ENCODE measurements at regions not wholly inside any gene's neighbourhood (a gene's known extent, or its start where the extent isn't known, plus 50 kb on each side); places are given as distances from the start of the nearest gene placed in this dataset.

- Histone ChIP-seq H3K4me1 (ENCODE audit: insufficient read depth, low read length) (no peaks in the 10 kb centered on the region), H3K27me3 (ENCODE audit: insufficient read depth, low read length, poor library complexity) (no peaks in the 10 kb centered on the region)
- ATAC-seq (ENCODE audit: insufficient read depth, low read depth): no peak
Observed at GRCh38 chr20:48247961-48248360, 462.7 kb upstream of the SULF2 start.

GRCh38 chr20:48246061-48246790 is 460.9 kb upstream of the SULF2 start:
- TF ChIP-seq CTCF (IDR thresholded peaks at IDR 0.05; ENCODE audit: borderline replicate concordance, extremely low read depth, low read length, poor library complexity, severe bottlenecking): no peak
- no peak for TF ChIP-seq EZH2 (IDR thresholded peaks at IDR 0.05; ENCODE audit: borderline replicate concordance, low read depth, low read length, severe bottlenecking)
- Histone ChIP-seq H3K79me2 (ENCODE audit: insufficient read depth, low read length) (no peaks in the 10 kb centered on the region), H3K9me3 (ENCODE audit: insufficient read depth, low read length, severe bottlenecking) (no peaks in the 10 kb centered on the region), H3K4me1 (ENCODE audit: insufficient read depth, low read length) (no peaks in the 10 kb centered on the region), H3K27me3 (ENCODE audit: insufficient read depth, low read length, poor library complexity) (no peaks in the 10 kb centered on the region), H4K20me1 (ENCODE audit: insufficient read depth, low read length) (no peaks in the 10 kb centered on the region), H3K4me2 (ENCODE audit: insufficient read depth, low read length) (no peak overlapping the region), H3K36me3 (ENCODE audit: insufficient read depth, low read length) (no peaks in the 10 kb centered on the region), H2AFZ (ENCODE audit: low read depth, low read length) (no peak overlapping the region), H3K4me3 (ENCODE audit: low read depth in 1 of 2, low read length in 2 of 2) (no peak overlapping the region), H3K9ac (ENCODE audit: low read depth, low read length) (no peak overlapping the region), H3K27ac (ENCODE audit: low read length) (no peak overlapping the region)
- ATAC-seq (ENCODE audit: insufficient read depth, low read depth) (no peak), DNase-seq (no peak)

More at GRCh38 chr20:48247961-48248360, 462.7 kb upstream of the SULF2 start:
- no peaks in the 10 kb centered on the region for H3K9me3 ChIP-seq (ENCODE audit: insufficient read depth, low read length, severe bottlenecking)
- no peak overlapping the region for H3K4me3 ChIP-seq (ENCODE audit: low read depth in 1 of 2, low read length in 2 of 2)
- no peak for DNase-seq
- H3K4me2 ChIP-seq (ENCODE audit: insufficient read depth, low read length): no peak overlapping the region
- H3K27ac ChIP-seq (ENCODE audit: low read length): no peak overlapping the region
- TF ChIP-seq EZH2 (IDR thresholded peaks at IDR 0.05; ENCODE audit: borderline replicate concordance, low read depth, low read length, severe bottlenecking): no peak
- TF ChIP-seq CTCF (IDR thresholded peaks at IDR 0.05; ENCODE audit: borderline replicate concordance, extremely low read depth, low read length, poor library complexity, severe bottlenecking): no peak
- H2AFZ ChIP-seq (ENCODE audit: low read depth, low read length): no peak overlapping the region
- H3K36me3 ChIP-seq (ENCODE audit: insufficient read depth, low read length): no peaks in the 10 kb centered on the region
- H3K79me2 ChIP-seq (ENCODE audit: insufficient read depth, low read length): no peaks in the 10 kb centered on the region
- H4K20me1 ChIP-seq (ENCODE audit: insufficient read depth, low read length): no peaks in the 10 kb centered on the region
- H3K9ac ChIP-seq (ENCODE audit: low read depth, low read length): no peak overlapping the region

- TF ChIP-seq EZH2 (IDR thresholded peaks at IDR 0.05; ENCODE audit: borderline replicate concordance, low read depth, low read length, severe bottlenecking) (no peak), CTCF (IDR thresholded peaks at IDR 0.05; ENCODE audit: borderline replicate concordance, extremely low read depth, low read length, poor library complexity, severe bottlenecking) (no peak)
- DNase-seq: no peak
- Histone ChIP-seq H3K4me2 (ENCODE audit: insufficient read depth, low read length) (no peak overlapping the region), H3K36me3 (ENCODE audit: insufficient read depth, low read length) (no peaks in the 10 kb centered on the region), H3K9me3 (ENCODE audit: insufficient read depth, low read length, severe bottlenecking) (no peaks in the 10 kb centered on the region), H3K79me2 (ENCODE audit: insufficient read depth, low read length) (no peaks in the 10 kb centered on the region), H3K27me3 (ENCODE audit: insufficient read depth, low read length, poor library complexity) (no peaks in the 10 kb centered on the region), H3K4me1 (ENCODE audit: insufficient read depth, low read length) (no peaks in the 10 kb centered on the region), H3K9ac (ENCODE audit: low read depth, low read length) (no peak overlapping the region), H3K27ac (ENCODE audit: low read length) (no peak overlapping the region), H2AFZ (ENCODE audit: low read depth, low read length) (no peak overlapping the region), H4K20me1 (ENCODE audit: insufficient read depth, low read length) (no peaks in the 10 kb centered on the region), H3K4me3 (ENCODE audit: low read depth in 1 of 2, low read length in 2 of 2) (no peak overlapping the region)
- ATAC-seq (ENCODE audit: insufficient read depth, low read depth): no peak
Observed at GRCh38 chr20:48242623-48243022, 457.3 kb upstream of the SULF2 start.
